ENCODE measurements at regions not wholly inside any gene's neighbourhood (a gene's known extent, or its start where the extent isn't known, plus 50 kb on each side); places are given as distances from the start of the nearest gene placed in this dataset.
"Not testable (repeated sequence)": the region's sequence is repeated elsewhere in the genome, so short reads cannot be mapped to it uniquely, and the experiment has no call there.

GRCh38 chrY:26167332-26167731 lies 545.4 kb downstream of the CDY1 start:
- H3K9ac ChIP-seq, H3K27ac ChIP-seq: not testable (repeated sequence)

GRCh38 chrY:26179326-26179725 lies 557.4 kb downstream of the CDY1 start:
- H2AFZ ChIP-seq; H3K36me3 ChIP-seq (ENCODE audit: control insufficient read depth, insufficient read depth, low read length); H3K9ac ChIP-seq; H3K79me2 ChIP-seq; H3K4me2 ChIP-seq (ENCODE audit: low read length); H3K9me3 ChIP-seq (ENCODE audit: control insufficient read depth, low read length); H3K27ac ChIP-seq; H3K4me1 ChIP-seq; H3K27me3 ChIP-seq (ENCODE audit: control insufficient read depth, insufficient read depth, low read length); H3K4me3 ChIP-seq (ENCODE audit: low read depth, low read length): not testable (repeated sequence)

More at GRCh38 chrY:26167332-26167731, 545.4 kb downstream of the CDY1 start:
- not testable (repeated sequence) for H3K27me3 ChIP-seq (ENCODE audit: control insufficient read depth, insufficient read depth, low read length); H3K36me3 ChIP-seq (ENCODE audit: control insufficient read depth, insufficient read depth, low read length); H3K4me2 ChIP-seq (ENCODE audit: low read length); H3K9me3 ChIP-seq (ENCODE audit: control insufficient read depth, low read length); H3K4me1 ChIP-seq; H3K4me3 ChIP-seq (ENCODE audit: low read depth, low read length); H2AFZ ChIP-seq; H3K79me2 ChIP-seq

- not testable (repeated sequence) for H3K9ac ChIP-seq, H2AFZ ChIP-seq, H3K27ac ChIP-seq
Observed at GRCh38 chrY:26224974-26225373, 603.1 kb downstream of the CDY1 start.

GRCh38 chrY:26225468-26225867 lies 603.6 kb downstream of the CDY1 start:
- not testable (repeated sequence) for H3K4me1 ChIP-seq; H2AFZ ChIP-seq; H3K4me2 ChIP-seq (ENCODE audit: low read length); H3K27ac ChIP-seq; H3K36me3 ChIP-seq (ENCODE audit: control insufficient read depth, insufficient read depth, low read length); H3K9me3 ChIP-seq (ENCODE audit: control insufficient read depth, low read length); H3K9ac ChIP-seq; H3K79me2 ChIP-seq; H3K27me3 ChIP-seq (ENCODE audit: control insufficient read depth, insufficient read depth, low read length); H3K4me3 ChIP-seq (ENCODE audit: low read depth, low read length)

More at GRCh38 chrY:26224974-26225373, 603.1 kb downstream of the CDY1 start:
- not testable (repeated sequence) for H3K4me3 ChIP-seq (ENCODE audit: low read depth, low read length); H3K4me1 ChIP-seq; H3K36me3 ChIP-seq (ENCODE audit: control insufficient read depth, insufficient read depth, low read length); H3K4me2 ChIP-seq (ENCODE audit: low read length); H3K27me3 ChIP-seq (ENCODE audit: control insufficient read depth, insufficient read depth, low read length); H3K9me3 ChIP-seq (ENCODE audit: control insufficient read depth, low read length); H3K79me2 ChIP-seq

- H3K27me3 ChIP-seq (ENCODE audit: control insufficient read depth, insufficient read depth, low read length); H2AFZ ChIP-seq; H3K9ac ChIP-seq; H3K36me3 ChIP-seq (ENCODE audit: control insufficient read depth, insufficient read depth, low read length); H3K79me2 ChIP-seq; H3K27ac ChIP-seq; H3K4me3 ChIP-seq (ENCODE audit: low read depth, low read length); H3K9me3 ChIP-seq (ENCODE audit: control insufficient read depth, low read length); H3K4me1 ChIP-seq; H3K4me2 ChIP-seq (ENCODE audit: low read length): not testable (repeated sequence)
Observed at GRCh38 chrY:26240944-26241343, 619.0 kb downstream of the CDY1 start.

GRCh38 chrY:26254262-26254661 lies 632.3 kb downstream of the CDY1 start:
- H3K27ac ChIP-seq; H3K4me1 ChIP-seq; H2AFZ ChIP-seq; H3K4me3 ChIP-seq (ENCODE audit: low read depth, low read length); H3K27me3 ChIP-seq (ENCODE audit: control insufficient read depth, insufficient read depth, low read length); H3K36me3 ChIP-seq (ENCODE audit: control insufficient read depth, insufficient read depth, low read length); H3K4me2 ChIP-seq (ENCODE audit: low read length); H3K79me2 ChIP-seq; H3K9ac ChIP-seq; H3K9me3 ChIP-seq (ENCODE audit: control insufficient read depth, low read length): not testable (repeated sequence)

- not testable (repeated sequence) for H3K36me3 ChIP-seq (ENCODE audit: control insufficient read depth, insufficient read depth, low read length); H3K79me2 ChIP-seq; H3K9ac ChIP-seq; H3K4me3 ChIP-seq (ENCODE audit: low read depth, low read length); H3K4me1 ChIP-seq; H2AFZ ChIP-seq; H3K4me2 ChIP-seq (ENCODE audit: low read length); H3K9me3 ChIP-seq (ENCODE audit: control insufficient read depth, low read length); H3K27ac ChIP-seq; H3K27me3 ChIP-seq (ENCODE audit: control insufficient read depth, insufficient read depth, low read length)
Observed at GRCh38 chrY:26265449-26265848, 643.5 kb downstream of the CDY1 start.

- not testable (repeated sequence) for H2AFZ ChIP-seq; H3K27ac ChIP-seq; H3K4me3 ChIP-seq (ENCODE audit: low read depth, low read length); H3K4me2 ChIP-seq (ENCODE audit: low read length); H3K9ac ChIP-seq; H3K79me2 ChIP-seq; H3K9me3 ChIP-seq (ENCODE audit: control insufficient read depth, low read length); H3K27me3 ChIP-seq (ENCODE audit: control insufficient read depth, insufficient read depth, low read length); H3K36me3 ChIP-seq (ENCODE audit: control insufficient read depth, insufficient read depth, low read length); H3K4me1 ChIP-seq
Observed at GRCh38 chrY:26268421-26268820, 646.5 kb downstream of the CDY1 start.

GRCh38 chrY:26268934-26269333 lies 647.0 kb downstream of the CDY1 start:
- H2AFZ ChIP-seq; H3K4me1 ChIP-seq; H3K36me3 ChIP-seq (ENCODE audit: control insufficient read depth, insufficient read depth, low read length); H3K9ac ChIP-seq; H3K79me2 ChIP-seq; H3K9me3 ChIP-seq (ENCODE audit: control insufficient read depth, low read length); H3K27ac ChIP-seq; H3K4me2 ChIP-seq (ENCODE audit: low read length); H3K27me3 ChIP-seq (ENCODE audit: control insufficient read depth, insufficient read depth, low read length); H3K4me3 ChIP-seq (ENCODE audit: low read depth, low read length): not testable (repeated sequence)

- H3K79me2 ChIP-seq; H3K27ac ChIP-seq; H3K36me3 ChIP-seq (ENCODE audit: control insufficient read depth, insufficient read depth, low read length); H2AFZ ChIP-seq; H3K4me2 ChIP-seq (ENCODE audit: low read length); H3K4me3 ChIP-seq (ENCODE audit: low read depth, low read length); H3K4me1 ChIP-seq; H3K9me3 ChIP-seq (ENCODE audit: control insufficient read depth, low read length); H3K9ac ChIP-seq; H3K27me3 ChIP-seq (ENCODE audit: control insufficient read depth, insufficient read depth, low read length): not testable (repeated sequence)
Observed at GRCh38 chrY:26273089-26273488, 651.2 kb downstream of the CDY1 start.

- H3K4me1 ChIP-seq; H3K9me3 ChIP-seq (ENCODE audit: control insufficient read depth, low read length); H3K27ac ChIP-seq; H3K36me3 ChIP-seq (ENCODE audit: control insufficient read depth, insufficient read depth, low read length); H3K9ac ChIP-seq; H3K4me2 ChIP-seq (ENCODE audit: low read length); H3K79me2 ChIP-seq; H3K4me3 ChIP-seq (ENCODE audit: low read depth, low read length); H2AFZ ChIP-seq; H3K27me3 ChIP-seq (ENCODE audit: control insufficient read depth, insufficient read depth, low read length): not testable (repeated sequence)
Observed at GRCh38 chrY:26306046-26306445, 684.1 kb downstream of the CDY1 start.
